ENCODE measurements at regions not wholly inside any gene's neighbourhood (a gene's known extent, or its start where the extent isn't known, plus 50 kb on each side); places are given as distances from the start of the nearest gene placed in this dataset.

DNA sequence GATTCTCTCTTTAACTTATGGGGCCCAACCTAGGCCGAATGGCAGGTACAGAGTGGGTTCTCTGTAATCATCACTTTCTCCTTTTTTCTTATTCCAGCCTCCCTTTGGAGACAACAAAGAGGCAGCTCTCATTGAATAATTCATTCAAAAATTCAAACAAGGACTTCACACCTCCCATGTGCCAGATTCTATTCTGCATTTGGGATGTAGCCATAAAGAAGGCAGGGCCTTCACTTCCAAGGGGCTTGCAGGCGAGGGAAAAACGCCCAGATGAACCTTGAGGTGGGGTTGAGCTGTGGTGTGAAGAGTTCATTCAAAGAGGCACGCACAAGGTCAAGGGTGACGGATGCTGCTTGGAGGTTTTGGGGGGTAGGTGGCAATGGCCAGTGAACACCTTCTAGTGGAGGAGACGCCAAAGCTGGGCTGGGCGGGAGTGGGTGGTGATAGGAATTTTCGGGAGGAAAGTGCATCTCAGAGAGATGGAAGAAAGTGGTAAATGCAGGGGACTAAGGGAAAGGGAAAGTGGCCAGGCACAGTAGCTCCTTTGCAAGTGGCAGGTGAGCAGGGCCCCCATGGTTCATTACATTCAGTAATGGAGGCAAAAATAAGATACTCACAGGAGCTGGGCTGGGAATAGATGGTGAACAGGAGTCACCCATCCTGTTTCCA lies 499.6 kb downstream of the MIAT start:
- no peak for DNase-seq

GRCh38 chr22:27157666-27158370 lies 500.4 kb downstream of the MIAT start:
- DNase-seq = no peak

DNA sequence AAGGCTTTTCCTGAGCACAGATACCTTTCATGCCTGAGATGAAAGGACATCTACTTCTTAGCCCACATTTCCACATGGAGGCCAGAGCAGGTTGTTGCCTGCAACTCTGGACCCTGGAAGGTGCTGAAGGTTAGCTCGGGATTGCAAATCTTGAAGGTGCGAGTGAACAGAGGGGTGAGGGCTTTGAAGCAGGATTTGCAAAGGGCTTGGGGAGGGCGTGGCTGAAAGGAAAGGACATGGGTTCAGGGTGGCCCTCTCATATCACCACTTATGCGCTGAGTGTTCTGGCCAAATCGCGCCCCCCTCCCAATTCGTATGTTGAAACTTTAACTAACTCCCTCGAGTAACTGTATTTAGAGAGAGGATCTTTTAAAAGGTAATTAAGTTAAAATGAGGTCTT lies 501.6 kb downstream of the MIAT start:
- DNase-seq = no peak

GRCh38 chr22:27159716-27160295 lies 502.4 kb downstream of the MIAT start:
- DNase-seq = no peak

DNA sequence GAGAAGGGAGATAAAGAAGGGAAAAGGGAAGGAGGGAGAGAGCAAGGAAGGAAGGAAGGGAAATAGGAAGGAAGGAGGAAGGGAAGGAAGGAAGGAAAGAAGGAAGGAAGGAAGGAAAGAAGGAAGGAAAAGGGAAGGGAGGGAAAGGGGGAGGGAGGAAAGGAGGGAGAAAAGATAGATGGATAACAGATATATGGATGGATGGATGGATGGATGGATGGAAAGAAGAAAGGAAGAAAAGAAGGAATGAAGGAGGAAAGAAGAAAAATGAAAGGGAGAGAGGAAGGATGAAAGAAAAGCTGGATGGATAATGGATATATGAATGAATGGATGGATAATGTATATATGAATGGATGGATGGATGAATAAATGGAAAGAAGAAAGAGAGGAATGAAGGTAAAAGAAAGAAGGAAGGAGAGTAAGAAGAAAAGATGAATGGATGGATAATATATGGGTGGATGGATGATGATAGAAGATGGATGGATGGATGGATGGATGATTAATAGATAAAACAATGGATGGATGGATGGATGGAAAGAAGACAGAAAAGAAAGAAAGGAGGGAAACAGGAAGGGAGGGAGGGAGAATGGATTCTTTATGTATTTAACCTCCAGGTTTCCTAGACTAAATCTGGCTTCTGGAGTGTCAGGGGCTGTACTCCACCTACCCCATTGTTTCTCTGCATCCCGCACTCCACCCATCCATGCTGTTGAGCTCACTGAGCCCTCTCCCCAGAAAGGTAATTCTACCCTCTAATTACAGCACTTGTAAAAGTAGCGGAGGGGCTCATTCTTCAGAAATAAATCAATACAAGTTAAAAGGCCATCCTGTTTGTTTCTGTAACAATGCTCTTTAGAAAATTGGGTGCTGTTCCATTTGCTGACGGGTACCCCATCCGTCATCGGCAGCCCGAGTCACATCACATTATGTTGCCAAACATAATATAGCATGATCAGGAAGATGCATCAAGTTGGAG lies 506.1 kb downstream of the MIAT start:
- DNase-seq = no peak

DNA sequence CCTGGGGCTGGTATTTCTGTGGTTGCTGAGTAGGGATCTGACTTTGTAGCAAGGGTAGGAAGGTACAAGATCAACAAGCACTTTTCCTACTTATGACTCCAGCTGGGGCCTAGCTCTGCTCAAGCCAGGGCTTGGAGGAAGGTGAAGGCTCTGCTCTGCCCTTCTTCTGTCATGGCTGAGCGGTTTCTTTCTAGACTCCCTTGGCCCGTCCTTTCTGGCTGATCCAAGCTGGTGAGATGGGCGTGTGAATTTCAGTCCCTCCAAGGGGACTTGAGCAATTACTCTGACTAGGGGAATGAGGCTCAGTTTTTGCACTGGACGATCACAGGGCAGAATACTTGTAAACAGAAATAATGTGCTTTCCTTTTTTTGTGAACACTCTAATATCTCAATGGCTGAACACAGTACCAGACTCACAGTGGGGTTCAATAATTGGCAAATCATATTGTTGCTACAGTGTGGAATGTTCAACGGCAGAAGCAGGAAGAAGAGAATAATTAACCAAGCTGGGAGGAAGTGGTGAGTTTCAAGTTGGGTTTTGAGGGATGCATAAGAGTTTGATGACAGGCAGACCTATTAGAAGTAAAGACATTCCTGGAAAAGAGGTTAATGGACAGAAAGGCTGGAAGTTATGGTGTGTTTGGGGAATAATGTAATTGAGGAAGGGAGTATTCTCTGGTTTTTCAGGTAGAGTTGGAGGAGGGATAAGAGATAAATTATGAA lies 507.6 kb downstream of the MIAT start:
- DNase-seq = no peak

GRCh38 chr22:27168681-27169080 lies 511.3 kb downstream of the MIAT start:
- no peak for DNase-seq

DNA sequence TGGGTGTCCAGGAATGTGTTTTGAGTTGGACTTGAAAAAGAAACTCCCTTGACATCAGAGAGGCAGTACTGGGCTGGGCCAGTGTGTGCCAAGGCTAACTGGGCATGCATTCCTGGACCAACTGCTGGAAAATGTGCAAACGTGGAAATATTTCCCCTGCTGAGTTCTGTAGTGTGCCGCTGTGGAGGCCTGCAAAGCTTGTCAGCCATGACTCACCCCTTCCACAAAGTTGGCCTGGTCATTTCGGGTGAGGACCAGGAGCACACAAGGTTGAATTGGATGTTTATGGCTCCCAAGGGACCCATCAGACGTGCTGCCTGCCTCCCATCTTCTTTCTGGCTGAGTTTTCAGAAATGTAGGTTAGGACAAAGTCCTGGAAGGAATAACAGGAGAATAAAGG lies 513.1 kb downstream of the MIAT start:
- no peak for DNase-seq

- DNase-seq = no peak
These were observed 513.8 kb downstream of the MIAT start for GRCh38 chr22:27171212-27171611.

DNA sequence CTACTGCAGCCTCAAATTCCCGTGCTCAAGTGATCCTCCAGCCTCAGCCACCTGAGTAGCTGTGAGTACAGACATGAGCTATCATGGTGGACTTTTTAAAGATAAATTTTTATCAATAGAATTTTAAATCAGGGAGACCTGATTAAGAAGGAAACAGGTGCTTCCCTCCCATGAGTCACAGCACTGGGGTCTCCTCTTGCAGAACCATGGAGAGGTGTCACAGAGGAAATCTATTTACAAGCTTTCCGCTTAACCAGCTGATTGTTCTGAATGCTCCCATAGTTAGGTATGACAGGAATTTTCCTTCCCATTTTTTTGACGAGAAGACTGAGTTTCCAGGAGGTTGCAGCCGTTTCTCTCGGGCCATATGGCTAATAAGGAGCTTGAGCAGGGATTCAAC lies 516.1 kb downstream of the MIAT start:
- no peak for DNase-seq

- DNase-seq = no peak
These were observed 517.8 kb downstream of the MIAT start for GRCh38 chr22:27175021-27175838.

DNA sequence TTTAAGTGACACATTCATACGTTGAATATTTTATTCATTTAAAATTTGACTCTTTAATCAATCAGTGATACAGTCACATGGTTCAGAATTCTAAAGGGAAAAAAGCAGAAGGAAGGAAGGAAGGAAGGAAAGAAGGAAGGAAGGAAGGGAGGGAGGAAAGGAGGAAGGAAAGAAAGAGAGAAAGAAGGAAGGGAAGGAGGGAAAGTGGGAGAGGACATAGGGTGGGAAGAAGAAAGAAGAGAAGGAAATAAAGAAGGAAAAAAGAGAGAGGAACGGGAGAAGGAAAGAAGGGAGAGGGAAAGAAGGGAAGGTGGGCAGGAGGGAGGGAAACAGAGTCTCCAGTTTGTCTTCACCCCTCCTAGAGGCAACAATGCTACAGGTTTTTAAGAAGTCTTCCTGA lies 518.6 kb downstream of the MIAT start:
- DNase-seq = no peak

- DNase-seq = no peak
These were observed 521.8 kb downstream of the MIAT start for GRCh38 chr22:27179161-27179560.

GRCh38 chr22:27181537-27181936 lies 524.1 kb downstream of the MIAT start:
- no peak for DNase-seq

DNA sequence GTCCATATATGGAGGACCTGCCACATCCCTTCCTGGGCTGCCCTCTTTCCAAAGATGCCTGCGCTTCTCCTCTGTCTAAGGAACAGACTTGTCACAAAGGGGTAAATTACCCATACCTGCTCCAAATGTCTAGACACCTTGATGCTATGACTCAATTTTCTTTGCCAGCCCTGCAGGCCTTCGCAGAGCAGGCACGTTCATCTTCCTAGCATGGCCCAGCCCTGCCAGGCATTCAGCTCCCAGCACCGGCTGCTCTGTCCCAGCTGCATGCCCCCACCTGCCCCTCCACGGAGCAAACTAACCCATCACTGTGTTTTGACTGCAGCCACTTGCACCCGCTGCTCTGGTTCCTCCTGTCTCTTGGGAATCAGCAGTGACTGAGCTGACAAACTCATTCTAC lies 526.1 kb downstream of the MIAT start:
- no peak for DNase-seq

- DNase-seq = no peak
These were observed 527.8 kb downstream of the MIAT start for GRCh38 chr22:27185099-27185709.

DNA sequence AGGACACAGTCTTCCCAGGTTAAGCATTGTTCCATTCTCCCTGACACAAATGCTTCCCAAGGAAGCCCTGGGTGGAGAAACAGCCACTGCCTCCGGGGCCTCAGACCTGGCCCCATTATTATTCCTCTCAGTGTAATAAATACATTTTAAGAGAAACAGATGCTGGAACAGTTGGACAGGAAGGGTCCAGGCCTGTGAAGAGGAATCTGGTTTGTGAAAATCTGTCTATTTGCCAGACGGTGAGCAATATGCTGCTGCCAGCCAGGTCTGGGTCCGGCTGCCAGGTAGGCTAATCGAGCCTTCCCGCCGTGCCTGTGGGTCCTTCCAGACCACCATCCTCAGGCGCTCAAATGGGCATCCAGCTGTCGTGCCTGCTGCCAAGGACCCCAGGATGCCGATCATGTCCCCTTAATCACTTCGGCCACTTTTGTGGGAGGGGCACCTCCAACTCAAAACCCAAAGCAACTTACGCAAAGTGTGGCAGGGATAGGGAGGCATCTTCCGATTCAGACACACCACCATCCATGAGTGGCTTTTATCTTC lies 528.4 kb downstream of the MIAT start:
- DNase-seq = no peak

GRCh38 chr22:27186643-27187042 lies 529.3 kb downstream of the MIAT start:
- no peak for DNase-seq

DNA sequence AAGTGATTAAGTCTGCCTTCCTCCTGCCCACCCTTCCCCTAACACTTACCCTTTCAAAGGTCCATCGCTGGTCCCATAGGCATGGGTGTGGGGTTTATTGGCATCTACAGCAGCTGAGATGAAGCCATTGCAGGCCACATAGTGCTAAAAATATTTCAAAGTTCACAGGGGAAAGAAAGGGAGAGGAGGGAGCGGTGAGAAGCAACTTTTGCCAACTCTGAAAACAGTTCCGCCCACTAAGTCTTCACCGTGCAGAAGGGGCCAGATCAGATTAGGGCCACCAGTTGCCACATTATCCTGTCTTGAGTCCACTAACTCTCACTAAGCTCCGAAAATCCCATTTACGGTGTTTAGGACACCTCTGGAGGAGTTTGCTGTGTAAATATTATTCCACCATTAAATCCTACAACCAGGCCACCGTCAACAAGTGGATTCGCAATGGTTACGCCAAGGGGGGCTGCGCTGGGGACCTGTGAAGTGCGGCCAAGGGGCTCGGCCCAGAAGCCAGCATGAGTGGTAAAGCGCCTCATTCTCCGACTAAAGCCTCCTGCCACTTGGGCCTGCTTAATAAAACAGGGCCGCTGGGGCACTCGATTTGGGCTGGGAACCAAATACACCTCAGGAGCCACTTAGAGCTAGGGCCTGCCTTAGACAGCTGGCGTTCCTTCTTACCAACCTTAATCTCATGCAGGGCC lies 534.9 kb downstream of the MIAT start:
- DNase-seq = no peak

DNA sequence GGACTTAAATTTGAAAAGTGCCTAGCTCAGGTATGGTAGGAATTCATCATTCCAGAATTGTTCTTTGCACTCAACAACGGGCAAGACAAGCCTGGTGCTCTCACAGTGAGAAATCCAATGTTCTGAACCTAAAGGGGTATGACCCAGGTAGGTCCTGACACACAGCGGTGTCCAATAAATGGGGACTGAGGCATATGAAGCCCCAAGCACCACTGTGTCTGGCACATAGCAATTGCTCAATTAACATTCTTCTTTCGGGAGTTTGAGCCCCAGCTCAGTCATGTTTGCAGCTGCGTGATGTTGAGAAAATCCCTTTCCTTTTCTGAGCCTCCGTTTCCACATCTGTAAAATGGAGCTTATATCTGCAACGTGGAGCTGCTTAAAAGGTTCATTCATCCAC lies 535.8 kb downstream of the MIAT start:
- no peak for DNase-seq

Measured in activated CD4-positive, alpha-beta T cell treated with anti-CD3 and anti-CD28 coated beads for 4 hours (primary cell).